ENCODE measurements at regions not wholly inside any gene's neighbourhood (a gene's known extent, or its start where the extent isn't known, plus 50 kb on each side); places are given as distances from the start of the nearest gene placed in this dataset.
A peak's percentile ranks its signal among the peaks of the same experiment; 100 is the strongest.
"Not testable (repeated sequence)": the region's sequence is repeated elsewhere in the genome, so short reads cannot be mapped to it uniquely, and the experiment has no call there.

DNA sequence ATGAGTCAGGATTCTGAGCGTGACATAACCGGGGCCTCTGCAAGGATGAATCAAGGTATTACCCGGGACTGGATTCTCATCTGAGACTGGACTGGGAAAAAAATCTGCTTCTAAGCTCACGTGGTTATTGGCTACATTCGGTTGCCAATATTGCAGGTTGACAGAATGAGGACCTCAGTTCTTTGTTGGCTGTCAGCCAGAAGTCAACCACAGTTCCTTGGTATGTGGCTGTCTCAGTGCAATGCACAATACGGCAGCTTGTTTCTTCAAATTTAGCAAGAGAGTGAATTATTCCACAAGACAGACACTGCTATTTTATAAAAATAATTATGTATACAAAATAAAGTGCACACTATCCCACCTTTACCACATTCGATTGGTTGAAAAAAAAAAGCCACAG, 424.2 kb downstream of the KLHL4 start:
- 84% methylated on average over 7 of the region's 7 CpGs for WGBS (ENCODE audit: low lambda C conversion rate, missing lambda C conversion rate)

DNA sequence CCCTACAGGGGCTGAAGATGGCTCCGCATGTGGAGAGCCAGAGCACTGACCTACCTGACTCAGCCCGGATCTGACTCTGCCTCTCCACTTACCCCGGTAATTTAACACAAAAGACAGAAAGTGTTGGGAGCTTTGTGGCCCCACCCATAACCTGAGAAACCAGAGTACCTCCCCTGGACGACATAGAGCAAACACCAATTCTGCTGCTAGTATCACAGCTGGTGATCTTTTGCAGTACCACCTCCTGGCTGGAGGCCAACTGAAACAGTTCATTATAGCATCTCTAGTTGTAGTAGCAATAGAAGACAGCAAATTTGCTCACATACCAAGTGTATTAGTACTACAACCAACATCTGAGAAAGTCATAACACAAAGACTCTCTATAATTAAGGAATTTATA, 443.9 kb downstream of the KLHL4 start:
- Histone ChIP-seq H3K27me3 (no peaks in the 10 kb centered on the region), H3K27ac (no peak overlapping the region), H3K4me1 (ENCODE audit: insufficient read depth) (no peaks in the 10 kb centered on the region), H3K79me2 (no peaks in the 10 kb centered on the region), H3K36me3 (replicated peaks; ENCODE audit: insufficient read depth, low read depth) (no peaks in the 10 kb centered on the region), H3K9me3 (ENCODE audit: low read depth) (no peaks in the 10 kb centered on the region), H4K20me1 (ENCODE audit: insufficient read depth, poor library complexity, severe bottlenecking) (no peaks in the 10 kb centered on the region), H2AFZ (no peak overlapping the region), H3K4me3 (no peak overlapping the region), H3K4me2 (peak overlapping the region; percentile 43), H3K9me2 (replicated peaks; ENCODE audit: insufficient read depth) (no peaks in the 10 kb centered on the region)
- TF ChIP-seq EZH2 (IDR thresholded peaks at IDR 0.05; ENCODE audit: borderline replicate concordance) (no peak), EZH2phosphoT487 (IDR thresholded peaks at IDR 0.05; ENCODE audit: low read depth, severe bottlenecking, unreplicated experiment) (no peak)
- TF ChIP-seq, protein P1, sequence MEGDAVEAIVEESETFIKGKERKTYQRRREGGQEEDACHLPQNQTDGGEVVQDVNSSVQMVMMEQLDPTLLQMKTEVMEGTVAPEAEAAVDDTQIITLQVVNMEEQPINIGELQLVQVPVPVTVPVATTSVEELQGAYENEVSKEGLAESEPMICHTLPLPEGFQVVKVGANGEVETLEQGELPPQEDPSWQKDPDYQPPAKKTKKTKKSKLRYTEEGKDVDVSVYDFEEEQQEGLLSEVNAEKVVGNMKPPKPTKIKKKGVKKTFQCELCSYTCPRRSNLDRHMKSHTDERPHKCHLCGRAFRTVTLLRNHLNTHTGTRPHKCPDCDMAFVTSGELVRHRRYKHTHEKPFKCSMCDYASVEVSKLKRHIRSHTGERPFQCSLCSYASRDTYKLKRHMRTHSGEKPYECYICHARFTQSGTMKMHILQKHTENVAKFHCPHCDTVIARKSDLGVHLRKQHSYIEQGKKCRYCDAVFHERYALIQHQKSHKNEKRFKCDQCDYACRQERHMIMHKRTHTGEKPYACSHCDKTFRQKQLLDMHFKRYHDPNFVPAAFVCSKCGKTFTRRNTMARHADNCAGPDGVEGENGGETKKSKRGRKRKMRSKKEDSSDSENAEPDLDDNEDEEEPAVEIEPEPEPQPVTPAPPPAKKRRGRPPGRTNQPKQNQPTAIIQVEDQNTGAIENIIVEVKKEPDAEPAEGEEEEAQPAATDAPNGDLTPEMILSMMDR (IDR thresholded peaks at IDR 0.05; ENCODE audit: poor library complexity): no peak
- peak; percentile 37 for DNase-seq (ENCODE audit: low spot score)
- 56% methylated on average over 4 of the region's 4 CpGs for WGBS (ENCODE audit: low lambda C conversion rate, missing lambda C conversion rate)

More for the DNA sequence above, 424.2 kb downstream of the KLHL4 start:
- H3K79me2 ChIP-seq: no peaks in the 10 kb centered on the region
- H3K4me2 ChIP-seq: no peak overlapping the region
- H4K20me1 ChIP-seq (ENCODE audit: insufficient read depth, poor library complexity, severe bottlenecking): no peaks in the 10 kb centered on the region
- H3K27me3 ChIP-seq: no peaks in the 10 kb centered on the region
- H3K9me3 ChIP-seq (ENCODE audit: low read depth): no peaks in the 10 kb centered on the region
- H2AFZ ChIP-seq: no peak overlapping the region
- no peaks in the 10 kb centered on the region for H3K36me3 ChIP-seq (replicated peaks; ENCODE audit: insufficient read depth, low read depth)
- DNase-seq (ENCODE audit: low spot score): no peak
- no peak overlapping the region for H3K27ac ChIP-seq
- no peaks in the 10 kb centered on the region for H3K9me2 ChIP-seq (replicated peaks; ENCODE audit: insufficient read depth)
- TF ChIP-seq EZH2 (IDR thresholded peaks at IDR 0.05; ENCODE audit: borderline replicate concordance) (no peak), EZH2phosphoT487 (IDR thresholded peaks at IDR 0.05; ENCODE audit: low read depth, severe bottlenecking, unreplicated experiment) (no peak)
- TF ChIP-seq, protein P1 (IDR thresholded peaks at IDR 0.05; ENCODE audit: poor library complexity): no peak
- H3K4me1 ChIP-seq (ENCODE audit: insufficient read depth): no peaks in the 10 kb centered on the region
- H3K4me3 ChIP-seq: no peak overlapping the region

DNA sequence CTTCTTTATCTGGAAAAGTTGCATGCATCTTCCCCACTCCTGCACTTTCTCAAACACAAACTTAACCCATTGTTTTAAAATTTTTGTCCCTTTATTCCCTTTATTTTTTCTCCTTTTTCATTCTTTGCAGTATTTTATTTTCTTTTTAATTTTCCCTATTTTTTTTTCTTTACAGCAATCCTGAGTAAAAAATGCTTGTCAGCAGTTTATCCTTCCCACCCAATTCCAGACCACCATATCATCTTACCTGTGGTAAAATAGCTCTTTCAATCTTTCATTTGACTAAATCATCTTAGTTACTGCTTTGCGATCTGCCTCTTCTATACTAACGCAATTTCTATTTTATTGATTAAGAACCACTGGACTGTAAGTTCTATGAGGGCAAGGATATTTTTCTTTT, 450.5 kb downstream of the KLHL4 start:
- Histone ChIP-seq H3K27me3 (no peaks in the 10 kb centered on the region), H2AFZ (no peak overlapping the region), H3K9me3 (ENCODE audit: low read depth) (no peaks in the 10 kb centered on the region), H3K9me2 (replicated peaks; ENCODE audit: insufficient read depth) (no peaks in the 10 kb centered on the region), H3K27ac (no peak overlapping the region), H3K79me2 (no peaks in the 10 kb centered on the region), H3K36me3 (replicated peaks; ENCODE audit: insufficient read depth, low read depth) (no peaks in the 10 kb centered on the region), H3K4me1 (ENCODE audit: insufficient read depth) (peaks cover 25% of the 10 kb centered on the region), H4K20me1 (ENCODE audit: insufficient read depth, poor library complexity, severe bottlenecking) (no peaks in the 10 kb centered on the region), H3K4me2 (no peak overlapping the region), H3K4me3 (no peak overlapping the region)
- WGBS (ENCODE audit: low lambda C conversion rate, missing lambda C conversion rate): 94% methylated on average over 2 of the region's 2 CpGs
- no peak for DNase-seq (ENCODE audit: low spot score)
- TF ChIP-seq, protein P1 (IDR thresholded peaks at IDR 0.05; ENCODE audit: poor library complexity): no peak
- TF ChIP-seq EZH2 (IDR thresholded peaks at IDR 0.05; ENCODE audit: borderline replicate concordance): no peak
- no peak for TF ChIP-seq EZH2phosphoT487 (IDR thresholded peaks at IDR 0.05; ENCODE audit: low read depth, severe bottlenecking, unreplicated experiment)

DNA sequence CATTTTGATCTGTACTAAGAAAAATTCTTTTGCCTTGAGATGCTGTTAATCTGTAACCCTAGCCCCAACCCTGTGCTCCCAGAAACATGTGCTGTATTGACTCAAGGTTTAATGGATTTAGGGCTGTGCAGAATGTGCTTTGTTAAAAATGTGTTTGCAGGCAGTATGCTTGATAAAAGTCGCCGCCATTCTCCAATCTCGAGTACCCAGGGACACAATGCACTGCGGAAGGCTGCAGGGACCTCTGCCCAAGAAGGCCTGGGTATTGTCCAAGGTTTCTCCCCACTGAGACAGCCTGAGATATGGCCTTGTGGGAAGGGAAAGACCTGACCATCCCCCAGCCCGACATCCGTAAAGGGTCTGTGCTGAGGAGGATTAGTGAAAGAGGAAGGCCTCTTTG, 454.5 kb downstream of the KLHL4 start:
- WGBS (ENCODE audit: low lambda C conversion rate, missing lambda C conversion rate): 31% methylated on average over 6 of the region's 6 CpGs
- Histone ChIP-seq H3K4me2 (peak overlapping the region; percentile 44), H2AFZ (peak overlapping the region; percentile 70), H3K27ac (peak overlapping the region; percentile 75), H3K4me1 (ENCODE audit: insufficient read depth) (peaks cover 25% of the 10 kb centered on the region)
- not testable (repeated sequence) for H3K9me3 ChIP-seq (ENCODE audit: low read depth); H3K79me2 ChIP-seq; H3K4me3 ChIP-seq; H3K9me2 ChIP-seq (replicated peaks; ENCODE audit: insufficient read depth); H4K20me1 ChIP-seq (ENCODE audit: insufficient read depth, poor library complexity, severe bottlenecking); H3K36me3 ChIP-seq (replicated peaks; ENCODE audit: insufficient read depth, low read depth); H3K27me3 ChIP-seq
- peak; percentile 25 for DNase-seq (ENCODE audit: low spot score)
